ENCODE measurements at regions not wholly inside any gene's neighbourhood (a gene's known extent, or its start where the extent isn't known, plus 50 kb on each side); places are given as distances from the start of the nearest gene placed in this dataset.

DNA sequence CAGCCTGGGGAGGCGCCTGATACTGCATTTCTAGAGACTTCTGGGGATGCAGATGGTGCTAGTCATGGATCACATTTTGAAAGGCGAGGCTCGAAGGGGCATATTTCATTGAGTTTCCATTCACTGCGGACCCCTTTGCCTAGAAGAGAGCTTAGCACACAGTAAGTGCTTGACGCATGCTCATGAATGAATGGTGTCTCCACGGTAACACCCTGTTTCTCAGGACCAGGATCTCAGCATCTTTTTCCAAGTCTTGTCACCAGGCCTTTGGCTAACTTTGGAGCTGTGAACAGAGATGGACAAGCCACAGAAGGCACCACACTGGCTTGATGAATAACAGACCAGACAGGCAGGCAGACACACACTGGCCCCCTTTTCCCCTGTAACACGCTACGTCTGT lies 151.3 kb downstream of the FOXL1 start:
- TF ChIP-seq, protein P1, sequence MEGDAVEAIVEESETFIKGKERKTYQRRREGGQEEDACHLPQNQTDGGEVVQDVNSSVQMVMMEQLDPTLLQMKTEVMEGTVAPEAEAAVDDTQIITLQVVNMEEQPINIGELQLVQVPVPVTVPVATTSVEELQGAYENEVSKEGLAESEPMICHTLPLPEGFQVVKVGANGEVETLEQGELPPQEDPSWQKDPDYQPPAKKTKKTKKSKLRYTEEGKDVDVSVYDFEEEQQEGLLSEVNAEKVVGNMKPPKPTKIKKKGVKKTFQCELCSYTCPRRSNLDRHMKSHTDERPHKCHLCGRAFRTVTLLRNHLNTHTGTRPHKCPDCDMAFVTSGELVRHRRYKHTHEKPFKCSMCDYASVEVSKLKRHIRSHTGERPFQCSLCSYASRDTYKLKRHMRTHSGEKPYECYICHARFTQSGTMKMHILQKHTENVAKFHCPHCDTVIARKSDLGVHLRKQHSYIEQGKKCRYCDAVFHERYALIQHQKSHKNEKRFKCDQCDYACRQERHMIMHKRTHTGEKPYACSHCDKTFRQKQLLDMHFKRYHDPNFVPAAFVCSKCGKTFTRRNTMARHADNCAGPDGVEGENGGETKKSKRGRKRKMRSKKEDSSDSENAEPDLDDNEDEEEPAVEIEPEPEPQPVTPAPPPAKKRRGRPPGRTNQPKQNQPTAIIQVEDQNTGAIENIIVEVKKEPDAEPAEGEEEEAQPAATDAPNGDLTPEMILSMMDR (IDR thresholded peaks at IDR 0.05) = no peak
- Mint-ChIP-seq H3K9me3 (peaks cover 11% of the 10 kb centered on the region), H3K27me3 (ENCODE audit: low read depth, poor library complexity) (peaks cover 95% of the 10 kb centered on the region), H3K36me3 (ENCODE audit: low read depth) (no peaks in the 10 kb centered on the region), H3K4me3 (no peak overlapping the region), H3K4me1 (peaks cover 42% of the 10 kb centered on the region), H3K27ac (no peak overlapping the region)
- no peak for DNase-seq

DNA sequence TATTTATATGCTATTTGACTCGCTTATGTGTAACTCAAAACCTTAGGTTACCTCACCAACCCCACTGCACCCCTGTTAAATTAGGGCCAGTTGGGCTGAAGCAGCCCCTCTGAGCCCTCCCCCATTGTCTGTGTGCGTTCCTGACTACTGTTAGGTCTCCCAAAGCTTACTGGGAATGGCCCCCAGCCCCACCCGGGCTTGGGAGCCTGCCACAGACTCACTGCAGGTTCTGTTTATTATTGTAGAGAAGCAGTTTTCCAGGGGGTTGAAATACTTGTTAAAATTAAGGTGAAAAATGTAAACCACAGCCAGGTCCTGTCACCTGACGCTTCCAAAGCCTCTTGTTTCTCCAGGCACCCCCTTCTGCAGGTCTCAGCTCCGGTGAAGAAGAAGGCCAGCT lies 151.7 kb downstream of the FOXL1 start:
- Mint-ChIP-seq H3K4me3 (no peak overlapping the region), H3K9me3 (peaks cover 11% of the 10 kb centered on the region)

DNA sequence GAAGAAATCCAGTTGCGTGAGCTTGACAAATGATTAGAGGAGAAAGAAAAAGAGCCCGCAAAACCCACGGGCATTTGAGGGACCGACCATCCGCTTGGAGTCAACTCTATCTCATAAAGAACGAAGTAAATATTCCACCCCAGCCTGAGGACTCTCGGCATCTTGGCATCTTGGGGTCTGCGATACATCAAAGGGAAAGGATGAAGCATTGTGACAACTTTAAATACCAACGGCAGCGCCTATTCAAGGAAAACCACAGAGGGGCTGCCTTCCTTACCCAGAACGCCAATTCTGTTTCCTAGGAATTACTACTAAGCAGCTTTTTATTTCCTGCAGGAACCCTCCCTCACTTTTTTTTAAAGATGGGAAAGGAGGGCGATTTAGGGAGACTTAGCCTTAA lies 152.2 kb downstream of the FOXL1 start:
- no peak for DNase-seq
- Mint-ChIP-seq H3K27ac (no peak overlapping the region), H3K4me1 (peaks cover 51% of the 10 kb centered on the region), H3K4me3 (no peak overlapping the region), H3K9me3 (peaks cover 11% of the 10 kb centered on the region), H3K27me3 (ENCODE audit: low read depth, poor library complexity) (peaks cover 92% of the 10 kb centered on the region), H3K36me3 (ENCODE audit: low read depth) (no peaks in the 10 kb centered on the region)
- TF ChIP-seq, protein P1 (IDR thresholded peaks at IDR 0.05) = no peak

More for the DNA sequence above, 151.7 kb downstream of the FOXL1 start:
- TF ChIP-seq, protein P1 (IDR thresholded peaks at IDR 0.05) = no peak
- H3K27ac Mint-ChIP-seq = no peak overlapping the region
- H3K4me1 Mint-ChIP-seq = peaks cover 46% of the 10 kb centered on the region
- no peak for DNase-seq
- H3K27me3 Mint-ChIP-seq (ENCODE audit: low read depth, poor library complexity) = peaks cover 95% of the 10 kb centered on the region
- H3K36me3 Mint-ChIP-seq (ENCODE audit: low read depth) = no peaks in the 10 kb centered on the region

DNA sequence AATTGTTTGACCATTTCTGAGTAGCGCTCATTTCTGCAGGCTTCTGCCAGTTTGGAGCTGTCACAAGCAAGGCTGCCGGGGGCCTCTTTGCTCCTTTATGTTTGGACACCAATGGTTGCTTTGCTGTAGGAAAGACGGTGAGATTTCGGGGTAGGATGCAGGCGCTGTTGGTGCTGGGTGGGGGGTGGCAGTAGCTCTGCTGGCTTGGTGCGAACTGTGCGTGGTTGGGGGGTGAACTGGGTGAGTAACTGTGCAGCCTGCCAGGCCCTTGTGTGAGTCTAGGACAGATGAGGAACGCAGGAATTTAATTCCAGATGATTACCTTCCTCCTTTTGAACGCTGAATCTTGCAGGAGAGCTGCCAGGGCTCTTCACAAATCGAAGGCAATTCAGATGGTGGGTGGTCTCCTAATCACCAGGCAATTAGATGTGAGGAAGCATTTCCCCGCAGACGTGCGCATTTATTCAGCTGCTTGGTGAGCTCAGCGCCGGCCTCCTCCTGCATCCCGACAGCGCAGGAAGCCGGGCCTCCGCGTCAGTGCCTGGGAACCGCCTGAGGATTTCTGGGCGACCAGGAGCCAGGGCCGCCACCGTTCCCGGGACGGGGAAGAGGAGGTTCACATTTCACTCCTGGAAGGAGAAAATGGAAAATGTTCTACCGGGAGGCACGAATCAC lies 154.4 kb downstream of the FOXL1 start:
- TF ChIP-seq, protein P1 (IDR thresholded peaks at IDR 0.05) = no peak
- DNase-seq = peak; percentile 61
- Mint-ChIP-seq H3K4me1 (peaks cover 73% of the 10 kb centered on the region), H3K27me3 (ENCODE audit: low read depth, poor library complexity) (peaks cover 82% of the 10 kb centered on the region), H3K36me3 (ENCODE audit: low read depth) (no peaks in the 10 kb centered on the region), H3K27ac (no peak overlapping the region), H3K4me3 (peak overlapping the region; percentile 50), H3K9me3 (peaks cover 15% of the 10 kb centered on the region)

DNA sequence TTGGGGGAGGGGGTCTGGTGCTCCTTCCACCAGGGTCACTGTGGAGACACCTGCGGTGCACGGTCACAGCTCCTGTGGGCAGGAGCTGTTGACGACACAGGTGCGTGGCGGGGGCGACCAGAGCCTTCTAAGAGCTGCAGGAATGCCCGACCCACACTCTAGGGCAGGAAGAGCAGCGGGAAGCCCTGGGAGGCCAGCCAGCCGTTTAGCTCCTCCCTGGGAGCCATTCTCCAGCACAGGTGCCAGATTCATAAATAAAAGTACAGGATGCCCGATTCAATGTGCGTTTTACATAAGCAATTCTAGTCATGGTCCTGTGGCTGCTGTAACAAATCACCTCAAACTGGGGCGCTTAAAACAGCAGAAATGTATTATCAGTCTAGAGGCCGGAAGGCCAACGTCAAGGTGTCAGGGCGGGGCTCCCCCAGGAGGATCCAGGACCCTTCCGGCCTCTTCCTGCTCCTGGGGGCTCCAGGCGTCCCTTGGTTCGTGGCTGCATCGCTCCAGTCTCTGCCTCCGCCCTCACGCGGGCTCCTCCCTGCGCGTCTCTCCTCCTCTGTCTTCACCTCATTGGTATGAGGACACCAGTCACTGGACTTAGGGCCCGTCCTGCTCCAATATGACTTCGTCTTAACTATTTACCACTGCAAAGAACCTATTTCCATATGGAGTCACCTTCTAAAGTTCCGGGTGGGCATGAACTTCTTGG lies 155.4 kb downstream of the FOXL1 start:
- Mint-ChIP-seq H3K27ac (no peak overlapping the region), H3K4me1 (peaks cover 75% of the 10 kb centered on the region), H3K27me3 (ENCODE audit: low read depth, poor library complexity) (peaks cover 74% of the 10 kb centered on the region), H3K36me3 (ENCODE audit: low read depth) (peaks cover 4% of the 10 kb centered on the region), H3K4me3 (peak overlapping the region; percentile 57), H3K9me3 (peaks cover 16% of the 10 kb centered on the region)
- TF ChIP-seq, protein P1 (IDR thresholded peaks at IDR 0.05) = no peak
- DNase-seq = peak; percentile 30

All from nephron progenitor cell (in vitro differentiated cells).